B cell (primary cell): ENCODE measurements at regions not wholly inside any gene's neighbourhood (a gene's known extent, or its start where the extent isn't known, plus 50 kb on each side); places are given as distances from the start of the nearest gene placed in this dataset.

Source experiments
- EZH2 ChIP-seq: IDR thresholded peaks from 2 replicates; pipeline ENCODE4 v1.6.1; 2012; ENCODE audit warnings: borderline replicate concordance, low read depth, mild to moderate bottlenecking, moderate library complexity, low read length; ENCODE audit not compliant: insufficient read depth, poor library complexity, severe bottlenecking
- TF ChIP-seq, protein P1 (sequence below): fragments of 200-600 bp; IDR thresholded peaks from one replicate; pipeline ENCODE4 v1.8.0; 2022; ENCODE audit warnings: antibody characterized with exemption, mild to moderate bottlenecking

DNA sequence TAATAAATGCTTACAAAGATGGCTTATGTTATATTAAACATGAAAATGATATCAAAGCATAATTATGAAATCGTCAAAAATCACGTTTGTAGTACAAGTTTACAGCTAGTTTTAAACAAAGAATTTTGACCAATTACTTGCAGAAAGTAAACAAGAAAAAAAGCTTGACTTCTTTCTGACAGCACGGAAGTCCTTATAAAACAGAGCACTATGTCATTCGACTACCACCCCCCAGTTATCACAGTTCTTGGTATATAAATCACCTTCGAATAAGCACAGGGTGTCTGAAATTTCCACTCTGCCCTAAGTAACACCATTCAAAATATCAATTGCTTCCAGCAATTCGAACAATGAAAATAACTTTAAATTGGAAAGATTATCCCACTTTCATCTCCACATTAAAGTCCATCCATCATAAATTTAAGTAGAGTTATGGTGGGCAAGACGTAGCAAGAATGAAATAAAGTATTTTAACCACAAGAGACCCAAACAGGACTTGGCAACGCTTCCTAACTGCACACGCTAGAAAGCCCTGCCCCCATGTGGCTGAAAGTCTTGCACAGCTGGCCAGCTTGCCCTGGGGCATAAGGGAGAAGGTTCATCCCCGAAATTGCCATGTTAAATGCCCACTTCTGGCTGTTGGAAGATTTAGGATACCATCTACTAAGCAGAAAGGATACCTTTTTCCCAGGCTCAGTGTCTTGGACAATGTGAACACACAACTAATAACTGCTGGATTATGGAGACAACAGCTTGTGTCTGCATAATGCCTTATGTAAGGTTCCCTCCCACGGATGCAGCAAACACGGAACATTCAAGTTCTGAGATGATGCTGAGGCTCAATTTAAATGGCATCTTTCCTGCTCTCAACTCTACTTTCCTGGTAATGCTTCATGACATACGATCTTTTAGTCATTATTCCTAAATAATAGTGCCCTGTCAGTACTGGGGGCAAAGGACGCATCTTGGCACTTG lies 116.4 kb upstream of the TJP1 start:
- no peak for TF ChIP-seq EZH2
- TF ChIP-seq, protein P1, sequence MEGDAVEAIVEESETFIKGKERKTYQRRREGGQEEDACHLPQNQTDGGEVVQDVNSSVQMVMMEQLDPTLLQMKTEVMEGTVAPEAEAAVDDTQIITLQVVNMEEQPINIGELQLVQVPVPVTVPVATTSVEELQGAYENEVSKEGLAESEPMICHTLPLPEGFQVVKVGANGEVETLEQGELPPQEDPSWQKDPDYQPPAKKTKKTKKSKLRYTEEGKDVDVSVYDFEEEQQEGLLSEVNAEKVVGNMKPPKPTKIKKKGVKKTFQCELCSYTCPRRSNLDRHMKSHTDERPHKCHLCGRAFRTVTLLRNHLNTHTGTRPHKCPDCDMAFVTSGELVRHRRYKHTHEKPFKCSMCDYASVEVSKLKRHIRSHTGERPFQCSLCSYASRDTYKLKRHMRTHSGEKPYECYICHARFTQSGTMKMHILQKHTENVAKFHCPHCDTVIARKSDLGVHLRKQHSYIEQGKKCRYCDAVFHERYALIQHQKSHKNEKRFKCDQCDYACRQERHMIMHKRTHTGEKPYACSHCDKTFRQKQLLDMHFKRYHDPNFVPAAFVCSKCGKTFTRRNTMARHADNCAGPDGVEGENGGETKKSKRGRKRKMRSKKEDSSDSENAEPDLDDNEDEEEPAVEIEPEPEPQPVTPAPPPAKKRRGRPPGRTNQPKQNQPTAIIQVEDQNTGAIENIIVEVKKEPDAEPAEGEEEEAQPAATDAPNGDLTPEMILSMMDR: no peak
